ENCODE measurements at regions not wholly inside any gene's neighbourhood (a gene's known extent, or its start where the extent isn't known, plus 50 kb on each side); places are given as distances from the start of the nearest gene placed in this dataset.

DNA sequence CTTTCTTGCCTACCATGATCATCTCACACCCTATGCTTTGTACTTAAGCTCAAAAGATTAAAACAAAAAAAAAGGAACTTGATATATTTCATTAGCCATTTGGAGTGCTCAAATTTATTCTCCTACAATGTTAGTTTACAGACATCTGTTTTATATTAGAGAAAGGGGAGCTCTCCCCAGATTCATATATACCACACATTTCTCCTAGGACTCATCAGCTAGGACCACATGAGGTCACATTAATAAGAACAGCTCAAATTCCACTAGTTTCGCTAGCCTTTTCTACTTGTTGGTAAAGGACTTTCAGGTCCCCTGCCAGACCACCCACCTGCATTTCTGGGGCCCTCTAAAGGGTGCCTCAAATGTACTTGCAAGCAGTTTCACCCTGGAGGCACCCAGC is 151.2 kb upstream of the MMADHC start:
- intact Hi-C loops (cut with DNase I; ENCODE audit: low total_unique reads): no loop called here
- H3K27ac ChIP-seq: no peak overlapping the region
- H3K4me3 ChIP-seq: no peak overlapping the region
- WGBS, 5 donors: 92 to 100% (median 94%) methylated on average over 1 of the region's 1 CpG
- H3K4me1 ChIP-seq: peaks cover 0 to 8% (median 0%) of the 10 kb centered on the region in 4 donors
- no peaks in the 10 kb centered on the region for H3K36me3 ChIP-seq
- no peaks in the 10 kb centered on the region for H3K27me3 ChIP-seq
- TF ChIP-seq POLR2AphosphoS5 (IDR thresholded peaks at IDR 0.05) (no peak), EP300 (IDR thresholded peaks at IDR 0.05) (no peak), POLR2A (IDR thresholded peaks at IDR 0.05) (no peak)
- TF ChIP-seq, protein P1, sequence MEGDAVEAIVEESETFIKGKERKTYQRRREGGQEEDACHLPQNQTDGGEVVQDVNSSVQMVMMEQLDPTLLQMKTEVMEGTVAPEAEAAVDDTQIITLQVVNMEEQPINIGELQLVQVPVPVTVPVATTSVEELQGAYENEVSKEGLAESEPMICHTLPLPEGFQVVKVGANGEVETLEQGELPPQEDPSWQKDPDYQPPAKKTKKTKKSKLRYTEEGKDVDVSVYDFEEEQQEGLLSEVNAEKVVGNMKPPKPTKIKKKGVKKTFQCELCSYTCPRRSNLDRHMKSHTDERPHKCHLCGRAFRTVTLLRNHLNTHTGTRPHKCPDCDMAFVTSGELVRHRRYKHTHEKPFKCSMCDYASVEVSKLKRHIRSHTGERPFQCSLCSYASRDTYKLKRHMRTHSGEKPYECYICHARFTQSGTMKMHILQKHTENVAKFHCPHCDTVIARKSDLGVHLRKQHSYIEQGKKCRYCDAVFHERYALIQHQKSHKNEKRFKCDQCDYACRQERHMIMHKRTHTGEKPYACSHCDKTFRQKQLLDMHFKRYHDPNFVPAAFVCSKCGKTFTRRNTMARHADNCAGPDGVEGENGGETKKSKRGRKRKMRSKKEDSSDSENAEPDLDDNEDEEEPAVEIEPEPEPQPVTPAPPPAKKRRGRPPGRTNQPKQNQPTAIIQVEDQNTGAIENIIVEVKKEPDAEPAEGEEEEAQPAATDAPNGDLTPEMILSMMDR (IDR thresholded peaks at IDR 0.05): no peak
- DNase-seq: no peak
- no peaks in the 10 kb centered on the region for H3K9me3 ChIP-seq

GRCh38 chr2:149737896-149738295 is 150.3 kb upstream of the MMADHC start:
- H3K4me1 ChIP-seq: peaks cover 0 to 9% (median 0%) of the 10 kb centered on the region in 4 donors
- no peaks in the 10 kb centered on the region for H3K9me3 ChIP-seq
- no peaks in the 10 kb centered on the region for H3K27me3 ChIP-seq
- no peaks in the 10 kb centered on the region for H3K36me3 ChIP-seq
- no peak for DNase-seq
- H3K27ac ChIP-seq: no peak overlapping the region
- no peak overlapping the region for H3K4me3 ChIP-seq
- 90 to 96% (median 93%) methylated on average over 2 of the region's 2 CpGs for WGBS, 5 donors
- no peak for TF ChIP-seq POLR2A (IDR thresholded peaks at IDR 0.05)
- TF ChIP-seq POLR2AphosphoS5 (IDR thresholded peaks at IDR 0.05): no peak
- TF ChIP-seq, protein P1 (IDR thresholded peaks at IDR 0.05): no peak
- TF ChIP-seq EP300 (IDR thresholded peaks at IDR 0.05): no peak
- intact Hi-C loops (cut with DNase I; ENCODE audit: low total_unique reads): no loop called here

DNA sequence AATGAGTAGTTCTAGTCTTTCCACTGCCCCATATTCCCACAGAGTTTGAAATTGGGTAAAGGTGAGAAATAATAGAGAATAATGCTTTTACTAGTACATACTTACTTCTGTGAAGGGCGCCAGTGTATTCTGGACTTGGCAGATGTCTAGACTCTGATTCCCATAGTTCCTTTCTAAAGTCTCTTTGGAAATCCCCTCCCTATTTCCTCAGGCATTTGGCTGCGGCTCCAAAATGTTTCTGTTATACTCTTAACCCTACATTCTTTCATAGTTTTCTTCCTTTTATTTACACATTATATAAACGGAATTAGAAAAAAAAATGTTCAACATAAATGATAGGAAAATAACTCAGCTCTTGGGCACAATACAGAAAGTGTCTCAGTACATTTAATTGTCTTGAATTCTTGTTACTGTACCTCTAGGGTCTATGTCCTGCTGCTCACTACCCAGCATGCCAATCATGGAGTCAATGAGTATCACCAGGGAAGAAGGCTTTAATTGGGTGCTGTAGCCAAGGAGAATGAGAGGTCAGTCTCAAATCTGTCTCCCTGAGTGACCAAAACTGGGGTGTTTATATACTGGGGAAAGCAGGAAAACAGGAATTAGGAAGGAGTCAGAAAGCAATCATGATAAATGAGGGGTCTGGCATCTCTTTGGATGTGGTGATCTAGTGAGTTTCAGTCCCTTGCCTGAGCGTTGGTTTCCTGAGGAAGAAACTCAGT is 147.8 kb upstream of the MMADHC start:
- peaks cover 0 to 14% (median 0%) of the 10 kb centered on the region in 4 donors for H3K4me1 ChIP-seq
- 33 to 56% (median 51%) methylated on average over 4 of the region's 4 CpGs for WGBS, 5 donors
- no peaks in the 10 kb centered on the region for H3K9me3 ChIP-seq
- TF ChIP-seq POLR2A (IDR thresholded peaks at IDR 0.05) (no peak), EP300 (IDR thresholded peaks at IDR 0.05) (no peak), POLR2AphosphoS5 (IDR thresholded peaks at IDR 0.05) (no peak)
- TF ChIP-seq, protein P1 (IDR thresholded peaks at IDR 0.05): no peak
- no peaks in the 10 kb centered on the region for H3K27me3 ChIP-seq
- no peak overlapping the region for H3K27ac ChIP-seq
- peak in 1 of 2 donors; percentile 58 for DNase-seq
- H3K4me3 ChIP-seq: no peak overlapping the region
- intact Hi-C loops (cut with DNase I; ENCODE audit: low total_unique reads): no loop called here
- no peaks in the 10 kb centered on the region for H3K36me3 ChIP-seq

- H3K36me3 ChIP-seq: no peaks in the 10 kb centered on the region
- intact Hi-C loops (cut with DNase I; ENCODE audit: low total_unique reads): no loop called here
- WGBS, 5 donors: 19 to 39% (median 28%) methylated on average over 3 of the region's 3 CpGs
- H3K27me3 ChIP-seq: no peaks in the 10 kb centered on the region
- no peak overlapping the region for H3K4me3 ChIP-seq
- H3K4me1 ChIP-seq: peaks cover 0 to 14% (median 0%) of the 10 kb centered on the region in 4 donors
- TF ChIP-seq, protein P1 (IDR thresholded peaks at IDR 0.05): no peak
- TF ChIP-seq POLR2AphosphoS5 (IDR thresholded peaks at IDR 0.05) (no peak), POLR2A (IDR thresholded peaks at IDR 0.05) (no peak), EP300 (IDR thresholded peaks at IDR 0.05) (no peak)
- peak in 1 of 2 donors; percentile 73 for DNase-seq
- no peaks in the 10 kb centered on the region for H3K9me3 ChIP-seq
- H3K27ac ChIP-seq: no peak overlapping the region
Measured at GRCh38 chr2:149733936-149734685, 146.5 kb upstream of the MMADHC start.

Data from stomach (tissue), 8 donors.